B cell (primary cell): ENCODE measurements at regions not wholly inside any gene's neighbourhood (a gene's known extent, or its start where the extent isn't known, plus 50 kb on each side); places are given as distances from the start of the nearest gene placed in this dataset.

Experiments
- ATAC-seq: fragments of 200-7000 bp; cut with Tn5 transposase; one replicate; pipeline ENCODE4 v1.10.0; 2021; ENCODE audit warnings: low read depth, mild to moderate bottlenecking, moderate number of reproducible peaks, moderate library complexity
- CTCF ChIA-PET: fragments of 350-600 bp; sonication (Branson Sonifier 250); formaldehyde crosslinking; loops from one replicate; lab custom pipeline; 2021; ENCODE audit warnings: antibody characterized with exemption, inconsistent platforms; lab: Charles Lee
- POLR2A ChIA-PET: fragments of 350-600 bp; sonication (Branson Sonifier 250); formaldehyde crosslinking; loops from one replicate; lab custom pipeline; 2021; ENCODE audit warnings: antibody characterized with exemption; lab: Charles Lee
- DNase-seq: peaks from one replicate; pipeline ENCODE4 v3.0.0; 2013
- H2AFZ ChIP-seq: 2 replicates; pipeline ENCODE4 v1.6.1; 2012; ENCODE audit warnings: mild to moderate bottlenecking, low read depth, low read length; ENCODE audit not compliant: insufficient read depth, poor library complexity, severe bottlenecking
- H3K27ac ChIP-seq, 2 donors: 1 replicate in 1 of 2; 2 replicates in 1 of 2; pipeline ENCODE4 v1.5.1; 2012 to 2013; ENCODE audit warnings: low read length in 2 of 2, mild to moderate bottlenecking in 2 of 2, moderate library complexity in 1 of 2
- H3K27me3 ChIP-seq, 4 experiments: fragments of 200-600 bp in 1 of 4; sonication (generic) in 1 of 4; replicated peaks in 1 of 4; 1 replicate in 2 of 4; 2 replicates in 2 of 4; pipeline versions ENCODE4 v1.6.1 to v1.7.0; 2013 to 2016; ENCODE audit warnings: low read length in 3 of 4, mild to moderate bottlenecking in 2 of 4, mixed read lengths in 1 of 4, moderate library complexity in 1 of 4; ENCODE audit not compliant: insufficient read depth in 4 of 4, control insufficient read depth in 3 of 4; ENCODE audit errors: control extremely low read depth in 1 of 4
- H3K36me3 ChIP-seq, 2 experiments: replicated peaks in 1 of 2; 1 replicate in 1 of 2; 2 replicates in 1 of 2; pipeline versions ENCODE4 v1.6.1 to v1.7.1; 2013; ENCODE audit warnings: low read length in 1 of 2; ENCODE audit not compliant: insufficient read depth in 2 of 2, control insufficient read depth in 1 of 2; ENCODE audit errors: control extremely low read depth in 1 of 2, extremely low read depth in 1 of 2
- H3K4me1 ChIP-seq, 2 donors: fragments of 200-600 bp in 1 of 2; sonication (generic) in 1 of 2; 1 replicate in 1 of 2; 2 replicates in 1 of 2; pipeline versions ENCODE4 v1.5.1 to v1.6.1; 2013 to 2017; ENCODE audit warnings: low read length in 2 of 2; ENCODE audit not compliant: control insufficient read depth in 2 of 2, insufficient read depth in 2 of 2
- H3K4me2 ChIP-seq: replicated peaks from 2 replicates; pipeline ENCODE3; 2012; ENCODE audit warnings: mild to moderate bottlenecking, low read depth, low read length; ENCODE audit not compliant: poor library complexity, severe bottlenecking
- H3K4me3 ChIP-seq, 5 experiments: fragments of 200-600 bp in 1 of 5; sonication (generic) in 1 of 5; 1 replicate in 3 of 5; 2 replicates in 2 of 5; pipeline versions ENCODE4 v1.5.1 to v1.7.0; 2011 to 2016; ENCODE audit warnings: low read length in 4 of 5, mild to moderate bottlenecking in 4 of 5, low read depth in 2 of 5, control low read depth in 1 of 5, moderate library complexity in 1 of 5; ENCODE audit not compliant: insufficient read depth in 1 of 5; ENCODE audit errors: control extremely low read depth in 1 of 5, extremely low read depth in 1 of 5
- H3K79me2 ChIP-seq: fragments of 200-600 bp; sonication (generic); one replicate; pipeline ENCODE4 v1.6.0; 2016; ENCODE audit warnings: low read length; ENCODE audit not compliant: control insufficient read depth, insufficient read depth
- H3K9ac ChIP-seq: fragments of 200-600 bp; sonication (generic); 2 replicates; pipeline ENCODE4 v1.6.1; 2017; ENCODE audit warnings: mild to moderate bottlenecking, low read length, moderate library complexity
- H3K9me3 ChIP-seq, 3 donors: one replicate each; pipeline versions ENCODE4 v1.6.1 to v1.7.1; 2013; ENCODE audit warnings: low read length in 2 of 3; ENCODE audit not compliant: control insufficient read depth in 2 of 3, insufficient read depth in 1 of 3; ENCODE audit errors: control extremely low read depth in 1 of 3
- H4K20me1 ChIP-seq: 2 replicates; pipeline ENCODE4 v1.6.0; 2012; ENCODE audit warnings: mild to moderate bottlenecking, low read length; ENCODE audit not compliant: insufficient read depth, control insufficient read depth, poor library complexity, severe bottlenecking
- H3K27ac Mint-ChIP-seq: one replicate; pipeline ENCODE4 v1.8.0; 2021; ENCODE audit warnings: mixed read lengths
- H3K27me3 Mint-ChIP-seq: one replicate; pipeline ENCODE4 v1.8.0; 2021; ENCODE audit warnings: mixed read lengths
- H3K4me1 Mint-ChIP-seq: one replicate; pipeline ENCODE4 v1.8.0; 2021; ENCODE audit warnings: mixed read lengths
- H3K4me3 Mint-ChIP-seq: one replicate; pipeline ENCODE4 v1.8.0; 2021; ENCODE audit warnings: mixed read lengths
- H3K9me3 Mint-ChIP-seq: one replicate; pipeline ENCODE4 v1.8.0; 2022; ENCODE audit warnings: mixed read lengths; ENCODE audit not compliant: insufficient read depth
- EZH2 ChIP-seq: IDR thresholded peaks from 2 replicates; pipeline ENCODE4 v1.6.1; 2012; ENCODE audit warnings: borderline replicate concordance, low read depth, mild to moderate bottlenecking, moderate library complexity, low read length; ENCODE audit not compliant: insufficient read depth, poor library complexity, severe bottlenecking
- WGBS: methylation state at CpG from one replicate; pipeline ENCODE4 v1.1.5; 2013; ENCODE audit warnings: missing lambda C conversion rate; ENCODE audit not compliant: insufficient coverage; 5-methylcytosine and 5-hydroxymethylcytosine counted together
- intact Hi-C: fragments of 100-400 bp; cut with micrococcal nuclease; formaldehyde crosslinking; loops from one replicate; pipeline ENCODE4 v1.10.0; 2022
- TF ChIP-seq, protein P1 (sequence below): fragments of 200-600 bp; IDR thresholded peaks from one replicate; pipeline ENCODE4 v1.8.0; 2022; ENCODE audit warnings: antibody characterized with exemption, mild to moderate bottlenecking

- Mint-ChIP-seq H3K27me3 (no peaks in the 10 kb centered on the region), H3K4me1 (no peaks in the 10 kb centered on the region), H3K4me3 (no peak overlapping the region), H3K9me3 (no peaks in the 10 kb centered on the region), H3K27ac (no peak overlapping the region)
- Histone ChIP-seq H3K36me3 (no peaks in the 10 kb centered on the region), H3K27ac (no peak overlapping the region), H3K9ac (no peak overlapping the region), H3K4me1 (no peaks in the 10 kb centered on the region), H4K20me1 (no peaks in the 10 kb centered on the region), H3K4me2 (no peak overlapping the region), H3K27me3 (no peaks in the 10 kb centered on the region), H3K79me2 (no peaks in the 10 kb centered on the region), H3K9me3 (no peaks in the 10 kb centered on the region), H3K4me3 (no peak overlapping the region), H2AFZ (no peak overlapping the region)
- intact Hi-C loops: no loop called here
- 100% methylated on average over 3 of the region's 4 CpGs for WGBS
- TF ChIP-seq, protein P1, sequence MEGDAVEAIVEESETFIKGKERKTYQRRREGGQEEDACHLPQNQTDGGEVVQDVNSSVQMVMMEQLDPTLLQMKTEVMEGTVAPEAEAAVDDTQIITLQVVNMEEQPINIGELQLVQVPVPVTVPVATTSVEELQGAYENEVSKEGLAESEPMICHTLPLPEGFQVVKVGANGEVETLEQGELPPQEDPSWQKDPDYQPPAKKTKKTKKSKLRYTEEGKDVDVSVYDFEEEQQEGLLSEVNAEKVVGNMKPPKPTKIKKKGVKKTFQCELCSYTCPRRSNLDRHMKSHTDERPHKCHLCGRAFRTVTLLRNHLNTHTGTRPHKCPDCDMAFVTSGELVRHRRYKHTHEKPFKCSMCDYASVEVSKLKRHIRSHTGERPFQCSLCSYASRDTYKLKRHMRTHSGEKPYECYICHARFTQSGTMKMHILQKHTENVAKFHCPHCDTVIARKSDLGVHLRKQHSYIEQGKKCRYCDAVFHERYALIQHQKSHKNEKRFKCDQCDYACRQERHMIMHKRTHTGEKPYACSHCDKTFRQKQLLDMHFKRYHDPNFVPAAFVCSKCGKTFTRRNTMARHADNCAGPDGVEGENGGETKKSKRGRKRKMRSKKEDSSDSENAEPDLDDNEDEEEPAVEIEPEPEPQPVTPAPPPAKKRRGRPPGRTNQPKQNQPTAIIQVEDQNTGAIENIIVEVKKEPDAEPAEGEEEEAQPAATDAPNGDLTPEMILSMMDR: no peak
- TF ChIP-seq EZH2: no peak
- POLR2A ChIA-PET: no interaction called here
- ATAC-seq (no peak), DNase-seq (no peak)
- CTCF ChIA-PET: no interaction called here
Measured at GRCh38 chr20:6698723-6699122, 68.8 kb upstream of the BMP2 start.

DNA sequence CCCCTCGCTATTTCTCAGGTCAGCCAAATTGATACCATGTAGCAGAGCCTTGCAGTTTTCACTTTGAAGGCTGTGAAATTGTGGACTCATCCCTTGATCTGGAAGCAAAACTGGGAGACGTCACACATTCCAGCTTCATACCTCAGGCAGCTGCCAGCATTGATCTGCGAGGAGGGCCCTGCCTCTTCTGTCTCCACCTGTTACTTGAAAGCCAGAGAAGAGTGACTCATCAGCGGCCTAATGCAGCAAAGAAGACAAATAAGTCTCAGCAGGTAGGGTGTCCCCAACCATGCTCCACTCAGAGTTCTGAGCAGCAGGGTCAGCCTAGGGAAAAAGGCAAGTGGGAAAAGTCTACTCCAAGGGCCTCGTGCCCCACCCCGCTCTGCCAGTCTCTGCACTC lies 69.4 kb upstream of the BMP2 start:
- no peak overlapping the region for H3K27ac ChIP-seq
- no peaks in the 10 kb centered on the region for H3K9me3 ChIP-seq
- DNase-seq (no peak), ATAC-seq (no peak)
- Mint-ChIP-seq H3K27ac (no peak overlapping the region), H3K27me3 (no peaks in the 10 kb centered on the region), H3K4me1 (no peaks in the 10 kb centered on the region), H3K4me3 (no peak overlapping the region), H3K9me3 (no peaks in the 10 kb centered on the region)
- no peaks in the 10 kb centered on the region for H3K36me3 ChIP-seq
- POLR2A ChIA-PET: no interaction called here
- intact Hi-C loops: no loop called here
- no peaks in the 10 kb centered on the region for H3K27me3 ChIP-seq
- no peak overlapping the region for H2AFZ ChIP-seq
- no peak overlapping the region for H3K4me2 ChIP-seq
- H3K4me3 ChIP-seq: no peak overlapping the region
- no peaks in the 10 kb centered on the region for H3K79me2 ChIP-seq
- WGBS: 88% methylated on average over 6 of the region's 6 CpGs
- no peaks in the 10 kb centered on the region for H4K20me1 ChIP-seq
- TF ChIP-seq, protein P1: no peak
- TF ChIP-seq EZH2: no peak
- CTCF ChIA-PET: no interaction called here
- H3K9ac ChIP-seq: no peak overlapping the region
- no peaks in the 10 kb centered on the region for H3K4me1 ChIP-seq
